NB4 (cell line): ENCODE measurements at regions not wholly inside any gene's neighbourhood (a gene's known extent, or its start where the extent isn't known, plus 50 kb on each side); places are given as distances from the start of the nearest gene placed in this dataset.
A peak's percentile ranks its signal among the peaks of the same experiment; 100 is the strongest.

Source experiments
- DNase-seq: peaks from one replicate; pipeline ENCODE4 v3.0.0; 2010; ENCODE audit warnings: low read depth
- H3K4me3 ChIP-seq: one replicate; pipeline ENCODE4 v1.5.1; 2011; ENCODE audit warnings: mild to moderate bottlenecking, low read depth, low read length, moderate library complexity
- MYC ChIP-seq: IDR thresholded peaks from 2 replicates; pipeline ENCODE4 v1.6.1; 2011; ENCODE audit warnings: low read depth, low read length
- POLR2A ChIP-seq: IDR thresholded peaks from 2 replicates; pipeline ENCODE4 v1.6.1; 2011; ENCODE audit warnings: mild to moderate bottlenecking; ENCODE audit not compliant: insufficient read length; ENCODE audit errors: extremely low read depth
- TF ChIP-seq, protein P1 (sequence below): IDR thresholded peaks from 2 replicates; pipeline ENCODE4 v1.6.1; 2011; ENCODE audit warnings: low read depth, low read length
- TF ChIP-seq, protein P2 (sequence below): IDR thresholded peaks from one replicate; pipeline ENCODE4 v1.5.1; 2012; ENCODE audit warnings: low read depth, low read length

DNA sequence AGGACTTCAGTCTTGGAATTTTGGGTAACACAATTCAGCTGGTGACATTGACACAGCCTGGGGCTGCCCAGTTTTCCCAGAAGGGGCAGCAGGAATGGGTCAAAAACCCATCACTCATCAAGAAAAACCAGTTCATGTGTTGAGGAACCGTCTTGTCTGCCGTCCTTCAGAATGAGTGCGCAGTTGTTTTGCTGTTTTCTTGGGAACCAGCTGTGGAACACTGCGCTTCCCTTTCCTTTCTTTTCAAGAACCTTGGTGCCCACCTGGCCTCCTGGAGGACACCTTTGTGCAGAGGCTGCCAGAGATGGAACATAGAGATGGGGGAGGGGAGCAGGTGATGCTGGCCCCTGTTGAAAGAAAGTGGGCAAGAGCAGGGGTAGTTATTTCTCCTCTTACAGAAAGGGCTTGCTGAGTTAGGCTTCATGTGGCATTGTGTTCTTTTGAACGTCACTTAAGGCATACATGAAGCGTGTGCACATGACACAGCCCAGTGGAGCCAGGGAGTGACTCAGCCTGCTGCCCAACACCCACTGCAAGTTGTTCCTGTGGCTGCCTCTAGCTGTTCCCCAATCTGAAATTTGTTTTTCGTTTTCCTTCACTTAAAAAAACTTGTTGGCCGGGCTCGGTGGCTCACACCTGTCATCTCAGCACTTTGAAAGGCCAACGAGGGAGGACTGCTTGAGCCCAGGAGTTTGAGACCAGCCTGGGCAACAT, 87.4 kb upstream of the TNS3 start:
- no peak overlapping the region for H3K4me3 ChIP-seq
- TF ChIP-seq, protein P1, sequence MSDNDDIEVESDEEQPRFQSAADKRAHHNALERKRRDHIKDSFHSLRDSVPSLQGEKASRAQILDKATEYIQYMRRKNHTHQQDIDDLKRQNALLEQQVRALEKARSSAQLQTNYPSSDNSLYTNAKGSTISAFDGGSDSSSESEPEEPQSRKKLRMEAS, result peak; percentile 73
- TF ChIP-seq MYC (no peak; the same call in 1 of the 2 replicates), POLR2A (no peak)
- TF ChIP-seq, protein P2, sequence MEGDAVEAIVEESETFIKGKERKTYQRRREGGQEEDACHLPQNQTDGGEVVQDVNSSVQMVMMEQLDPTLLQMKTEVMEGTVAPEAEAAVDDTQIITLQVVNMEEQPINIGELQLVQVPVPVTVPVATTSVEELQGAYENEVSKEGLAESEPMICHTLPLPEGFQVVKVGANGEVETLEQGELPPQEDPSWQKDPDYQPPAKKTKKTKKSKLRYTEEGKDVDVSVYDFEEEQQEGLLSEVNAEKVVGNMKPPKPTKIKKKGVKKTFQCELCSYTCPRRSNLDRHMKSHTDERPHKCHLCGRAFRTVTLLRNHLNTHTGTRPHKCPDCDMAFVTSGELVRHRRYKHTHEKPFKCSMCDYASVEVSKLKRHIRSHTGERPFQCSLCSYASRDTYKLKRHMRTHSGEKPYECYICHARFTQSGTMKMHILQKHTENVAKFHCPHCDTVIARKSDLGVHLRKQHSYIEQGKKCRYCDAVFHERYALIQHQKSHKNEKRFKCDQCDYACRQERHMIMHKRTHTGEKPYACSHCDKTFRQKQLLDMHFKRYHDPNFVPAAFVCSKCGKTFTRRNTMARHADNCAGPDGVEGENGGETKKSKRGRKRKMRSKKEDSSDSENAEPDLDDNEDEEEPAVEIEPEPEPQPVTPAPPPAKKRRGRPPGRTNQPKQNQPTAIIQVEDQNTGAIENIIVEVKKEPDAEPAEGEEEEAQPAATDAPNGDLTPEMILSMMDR, result no peak
- DNase-seq, result peak; percentile 92

DNA sequence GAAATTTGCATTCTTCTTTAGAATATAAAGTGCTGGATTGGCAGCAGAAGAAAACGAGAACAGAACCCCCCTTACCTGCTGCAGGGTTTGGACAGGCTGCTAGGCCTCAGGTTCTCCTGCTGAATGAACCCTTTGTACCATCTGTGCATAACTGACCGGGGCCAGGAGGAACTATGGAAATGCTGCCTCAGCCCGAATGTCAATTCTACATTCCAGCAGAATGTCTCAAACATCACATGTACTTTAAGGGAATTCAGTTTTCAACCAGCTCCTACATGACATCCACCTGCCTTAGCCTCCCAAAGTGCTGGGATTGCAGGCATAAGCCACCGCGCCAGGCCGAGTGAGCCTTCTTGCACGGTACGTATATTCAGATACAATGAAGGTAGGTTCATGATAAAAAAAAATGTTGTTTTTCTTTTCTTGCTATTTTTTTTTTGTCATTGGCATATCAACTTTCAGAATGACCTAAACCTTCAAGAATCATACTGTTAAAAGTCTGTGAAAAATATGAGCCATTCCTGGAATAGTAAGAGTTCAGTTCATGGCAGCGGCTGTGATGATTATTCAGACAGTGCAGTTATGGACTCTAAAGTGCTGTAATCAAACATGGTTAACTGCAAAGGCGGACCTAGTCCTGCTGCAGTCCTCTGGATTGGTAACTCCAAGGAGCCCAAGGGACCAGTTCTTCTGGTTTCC, 84.4 kb upstream of the TNS3 start:
- TF ChIP-seq POLR2A (no peak), MYC (no peak)
- TF ChIP-seq, protein P1, result no peak
- TF ChIP-seq, protein P2, result no peak
- no peak overlapping the region for H3K4me3 ChIP-seq

DNA sequence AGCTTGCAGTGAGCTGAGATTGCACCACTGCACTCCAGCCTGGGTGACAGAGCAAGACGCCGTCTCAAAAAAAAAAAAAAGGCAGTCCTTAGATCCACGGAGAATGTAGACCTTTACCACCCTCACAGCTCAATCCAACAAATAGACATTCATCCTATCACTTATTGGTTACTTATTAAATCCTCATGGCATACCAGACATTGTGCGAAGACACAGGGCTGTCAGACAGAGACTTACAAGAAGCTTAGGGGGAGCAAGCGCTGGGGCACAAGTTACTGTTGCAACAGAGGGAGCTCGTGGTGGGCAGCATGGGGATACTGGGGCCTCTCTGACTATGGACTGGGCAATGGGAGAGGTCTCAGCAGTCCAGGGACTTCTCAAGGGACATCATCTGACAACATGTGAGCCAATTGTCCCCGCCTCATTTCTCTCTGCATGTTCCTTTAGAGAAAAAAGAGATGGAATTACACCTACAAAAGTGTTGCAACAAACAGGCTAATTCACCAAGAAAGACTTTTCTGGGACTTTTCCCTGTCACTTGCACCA, 82.8 kb upstream of the TNS3 start:
- TF ChIP-seq, protein P2, result no peak
- TF ChIP-seq POLR2A (no peak), MYC (no peak)
- TF ChIP-seq, protein P1, result no peak
- no peak for DNase-seq
- H3K4me3 ChIP-seq, result no peak overlapping the region

More for the DNA sequence above, 84.4 kb upstream of the TNS3 start:
- DNase-seq, result no peak

DNA sequence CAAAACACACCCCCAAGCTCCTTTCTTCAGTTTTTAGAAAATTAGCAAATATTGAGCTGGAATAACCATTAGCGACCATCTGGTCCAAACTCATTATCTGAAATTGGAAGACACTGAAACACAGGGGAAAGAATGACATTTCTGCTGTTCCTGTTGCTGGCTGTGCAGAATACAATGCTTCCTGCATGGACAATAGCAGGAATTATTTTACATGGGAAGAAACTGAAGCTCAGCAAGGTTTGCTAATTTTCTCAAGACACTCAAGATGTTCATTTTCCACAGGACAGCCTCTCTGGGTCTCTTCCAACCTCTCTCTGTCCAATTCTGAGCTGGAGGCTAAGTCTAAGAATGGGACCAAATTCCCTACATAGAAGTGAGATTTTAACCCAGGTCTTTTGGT, 81.9 kb upstream of the TNS3 start:
- no peak overlapping the region for H3K4me3 ChIP-seq
- no peak for DNase-seq
- TF ChIP-seq POLR2A (no peak), MYC (no peak)
- TF ChIP-seq, protein P1, result no peak
- TF ChIP-seq, protein P2, result no peak

DNA sequence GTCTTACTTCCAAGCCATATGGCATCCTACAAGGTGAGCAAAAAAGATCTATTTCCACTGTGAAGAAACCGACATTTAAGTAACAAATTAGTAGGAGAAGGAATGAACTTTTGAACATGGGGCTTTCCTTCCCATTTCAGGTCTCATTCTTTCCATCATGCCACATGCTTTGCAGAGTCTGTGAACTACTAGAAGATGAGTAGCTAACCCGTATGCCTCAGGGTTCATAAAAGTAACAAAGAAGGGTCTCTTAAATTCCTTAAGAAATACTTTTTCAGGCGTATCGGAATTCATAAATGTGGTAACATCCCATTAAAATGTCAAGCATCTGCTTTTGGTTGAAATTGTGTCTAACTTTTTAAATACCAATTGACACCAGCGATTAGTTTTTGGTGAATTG, 81.3 kb upstream of the TNS3 start:
- no peak for DNase-seq
- H3K4me3 ChIP-seq, result no peak overlapping the region
- TF ChIP-seq POLR2A (no peak), MYC (no peak)
- TF ChIP-seq, protein P2, result no peak
- TF ChIP-seq, protein P1, result no peak
